Loucy (cell line): ENCODE measurements at regions not wholly inside any gene's neighbourhood (a gene's known extent, or its start where the extent isn't known, plus 50 kb on each side); places are given as distances from the start of the nearest gene placed in this dataset.
"Not testable (repeated sequence)": the region's sequence is repeated elsewhere in the genome, so short reads cannot be mapped to it uniquely, and the experiment has no call there.

Source experiments
- H2AFZ ChIP-seq: fragments of 200-600 bp; sonication (generic); 2 replicates; pipeline ENCODE4 v1.6.0; 2016; ENCODE audit warnings: antibody characterized with exemption, mild to moderate bottlenecking, low read length, moderate library complexity
- H3F3A ChIP-seq: fragments of 200-600 bp; 2 replicates; pipeline ENCODE4 v1.6.0; 2016; ENCODE audit warnings: antibody characterized with exemption, low read depth, mild to moderate bottlenecking
- H3K27me3 ChIP-seq: fragments of 200-600 bp; sonication (generic); 2 replicates; pipeline ENCODE4 v1.6.1; 2014; ENCODE audit warnings: low read length, mild to moderate bottlenecking; ENCODE audit not compliant: insufficient read depth, poor library complexity, severe bottlenecking
- H3K36me3 ChIP-seq: fragments of 200-600 bp; sonication (generic); 2 replicates; pipeline ENCODE4 v1.6.1; 2016; ENCODE audit warnings: low read length; ENCODE audit not compliant: insufficient read depth
- H3K4me1 ChIP-seq: fragments of 200-600 bp; sonication (generic); 2 replicates; pipeline ENCODE4 v1.5.1; 2014; ENCODE audit warnings: low read length, mild to moderate bottlenecking; ENCODE audit not compliant: insufficient read depth, poor library complexity, severe bottlenecking
- H3K4me2 ChIP-seq: fragments of 200-600 bp; sonication (generic); 2 replicates; pipeline ENCODE4 v1.6.0; 2014; ENCODE audit warnings: antibody characterized with exemption, low read length, low read depth, mild to moderate bottlenecking; ENCODE audit not compliant: poor library complexity, severe bottlenecking
- H3K4me3 ChIP-seq: fragments of 200-600 bp; sonication (generic); 2 replicates; pipeline ENCODE4 v1.5.1; 2014; ENCODE audit warnings: low read length, mild to moderate bottlenecking, mixed read lengths; ENCODE audit not compliant: poor library complexity, severe bottlenecking
- H3K79me2 ChIP-seq: fragments of 200-600 bp; sonication (generic); 2 replicates; pipeline ENCODE4 v1.6.1; 2014; ENCODE audit warnings: low read length; ENCODE audit not compliant: insufficient read depth
- H3K9ac ChIP-seq: fragments of 200-600 bp; sonication (generic); 2 replicates; pipeline ENCODE4 v1.6.0; 2014; ENCODE audit warnings: mild to moderate bottlenecking, low read depth, low read length, moderate library complexity; ENCODE audit not compliant: poor library complexity, severe bottlenecking
- H3K9me2 ChIP-seq: fragments of 200-600 bp; sonication (generic); replicated peaks from 2 replicates; pipeline ENCODE4 v1.6.1; 2016; ENCODE audit warnings: low read depth, low read length, mixed read lengths
- H3K9me3 ChIP-seq: fragments of 200-600 bp; sonication (generic); 2 replicates; pipeline ENCODE4 v1.6.1; 2014; ENCODE audit warnings: mild to moderate bottlenecking, antibody characterized with exemption, low read length, low read depth; ENCODE audit not compliant: insufficient read depth
- H4K20me1 ChIP-seq: fragments of 200-600 bp; sonication (generic); 2 replicates; pipeline ENCODE4 v1.6.0; 2014; ENCODE audit warnings: antibody characterized with exemption, low read length, mild to moderate bottlenecking; ENCODE audit not compliant: insufficient read depth, poor library complexity, severe bottlenecking
- EZH2phosphoT487 ChIP-seq: fragments of 200-600 bp; IDR thresholded peaks from 2 replicates; pipeline ENCODE4 v1.6.1; 2018; ENCODE audit warnings: antibody characterized with exemption, mild to moderate bottlenecking, moderate library complexity, borderline replicate concordance
- TF ChIP-seq, protein P1 (sequence below): fragments of 200-600 bp; sonication (generic); conservative IDR thresholded peaks from 2 replicates; pipeline ENCODE4 v1.5.1; 2014; ENCODE audit warnings: mild to moderate bottlenecking, antibody characterized with exemption, low read length

DNA sequence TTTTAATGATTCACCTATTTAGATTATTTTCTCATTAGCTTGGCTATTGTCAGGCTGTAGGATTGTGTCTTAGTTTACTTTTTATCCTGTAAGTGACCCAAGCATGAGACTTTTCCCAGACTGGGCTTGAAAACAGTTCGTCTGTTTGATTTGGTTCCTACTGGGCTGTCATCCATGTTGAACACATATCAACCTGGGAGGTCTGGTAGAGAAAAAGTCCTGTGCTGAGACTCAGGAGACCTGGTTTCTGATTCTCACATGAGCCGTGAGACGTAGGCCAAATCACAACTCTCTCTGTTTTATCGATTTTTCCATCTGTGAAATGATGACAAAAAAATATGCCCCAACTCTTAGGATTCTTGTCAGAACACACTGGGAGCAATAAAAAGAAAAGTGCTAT lies 98.8 kb upstream of the GALNT15 start:
- Histone ChIP-seq H3K9me2 (0 out of 2 replicates have a peak, but pooled peaks cover 5% of the 10 kb centered on the region), H3K9ac (no peak overlapping the region), H2AFZ (no peak overlapping the region), H3K4me3 (no peak overlapping the region), H3K36me3 (no peaks in the 10 kb centered on the region), H3K4me2 (no peak overlapping the region), H3K27me3 (no peaks in the 10 kb centered on the region), H3K79me2 (no peaks in the 10 kb centered on the region), H3K9me3 (no peaks in the 10 kb centered on the region), H3K4me1 (no peaks in the 10 kb centered on the region), H4K20me1 (no peaks in the 10 kb centered on the region), H3F3A (no peaks in the 10 kb centered on the region)
- TF ChIP-seq EZH2phosphoT487 = no peak
- TF ChIP-seq, protein P1, sequence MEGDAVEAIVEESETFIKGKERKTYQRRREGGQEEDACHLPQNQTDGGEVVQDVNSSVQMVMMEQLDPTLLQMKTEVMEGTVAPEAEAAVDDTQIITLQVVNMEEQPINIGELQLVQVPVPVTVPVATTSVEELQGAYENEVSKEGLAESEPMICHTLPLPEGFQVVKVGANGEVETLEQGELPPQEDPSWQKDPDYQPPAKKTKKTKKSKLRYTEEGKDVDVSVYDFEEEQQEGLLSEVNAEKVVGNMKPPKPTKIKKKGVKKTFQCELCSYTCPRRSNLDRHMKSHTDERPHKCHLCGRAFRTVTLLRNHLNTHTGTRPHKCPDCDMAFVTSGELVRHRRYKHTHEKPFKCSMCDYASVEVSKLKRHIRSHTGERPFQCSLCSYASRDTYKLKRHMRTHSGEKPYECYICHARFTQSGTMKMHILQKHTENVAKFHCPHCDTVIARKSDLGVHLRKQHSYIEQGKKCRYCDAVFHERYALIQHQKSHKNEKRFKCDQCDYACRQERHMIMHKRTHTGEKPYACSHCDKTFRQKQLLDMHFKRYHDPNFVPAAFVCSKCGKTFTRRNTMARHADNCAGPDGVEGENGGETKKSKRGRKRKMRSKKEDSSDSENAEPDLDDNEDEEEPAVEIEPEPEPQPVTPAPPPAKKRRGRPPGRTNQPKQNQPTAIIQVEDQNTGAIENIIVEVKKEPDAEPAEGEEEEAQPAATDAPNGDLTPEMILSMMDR = no peak

DNA sequence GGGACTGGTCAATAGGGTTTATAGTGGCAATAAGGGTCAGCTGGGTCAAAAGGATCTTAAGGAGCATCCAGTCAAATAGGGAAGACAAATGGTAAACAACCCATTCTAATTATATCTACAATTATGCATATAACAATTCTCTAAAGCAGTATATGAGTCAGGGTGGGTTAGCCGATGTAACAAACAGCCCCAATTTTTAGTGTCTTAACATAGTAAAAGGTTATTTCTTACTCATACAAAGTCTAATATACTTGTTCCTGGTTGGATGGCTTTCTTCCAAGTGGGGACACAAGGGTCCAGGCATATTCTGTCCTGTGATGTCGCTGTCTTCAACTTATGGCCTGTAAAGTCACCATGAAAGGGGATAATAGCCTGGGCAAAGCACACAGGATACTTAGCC lies 97.9 kb upstream of the GALNT15 start:
- no peaks in the 10 kb centered on the region for H4K20me1 ChIP-seq
- H3F3A ChIP-seq = no peaks in the 10 kb centered on the region
- H3K9me2 ChIP-seq = 0 out of 2 replicates have a peak, but pooled peaks cover 5% of the 10 kb centered on the region
- no peak overlapping the region for H3K4me3 ChIP-seq
- TF ChIP-seq, protein P1 = no peak
- TF ChIP-seq EZH2phosphoT487 = no peak
- H2AFZ ChIP-seq = no peak overlapping the region
- H3K36me3 ChIP-seq = no peaks in the 10 kb centered on the region
- peaks cover 7% of the 10 kb centered on the region; the same call in 1 of the 2 replicates for H3K9me3 ChIP-seq
- H3K27me3 ChIP-seq = no peaks in the 10 kb centered on the region
- no peaks in the 10 kb centered on the region for H3K4me1 ChIP-seq
- H3K79me2 ChIP-seq = no peaks in the 10 kb centered on the region
- H3K4me2 ChIP-seq = no peak overlapping the region
- H3K9ac ChIP-seq = no peak overlapping the region

DNA sequence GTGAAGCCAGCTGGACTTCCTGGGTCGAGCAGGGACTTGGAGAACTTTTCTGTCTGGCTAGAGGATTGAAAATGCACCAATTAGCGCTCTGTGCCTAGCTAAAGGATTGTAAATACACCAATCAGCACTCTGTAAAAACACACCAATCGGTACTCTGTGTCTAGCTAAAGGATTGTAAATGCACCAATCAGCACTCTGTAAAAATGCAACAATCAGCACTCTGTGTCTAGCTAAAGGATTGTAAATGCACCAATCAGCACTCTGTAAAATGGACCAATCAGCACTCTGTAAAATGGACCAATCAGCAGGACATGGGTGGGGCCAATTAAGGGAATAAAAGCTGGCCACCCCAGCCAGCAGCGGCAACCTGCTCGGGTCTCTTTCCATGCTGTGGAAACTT lies 97.3 kb upstream of the GALNT15 start:
- not testable (repeated sequence) for H3F3A ChIP-seq, H3K27me3 ChIP-seq, H3K4me3 ChIP-seq, H3K9me2 ChIP-seq, H2AFZ ChIP-seq, H3K4me1 ChIP-seq, H3K4me2 ChIP-seq, H3K9ac ChIP-seq, H3K36me3 ChIP-seq, H3K79me2 ChIP-seq, H4K20me1 ChIP-seq
- peaks cover 12% of the 10 kb centered on the region; the same call in 1 of the 2 replicates for H3K9me3 ChIP-seq

DNA sequence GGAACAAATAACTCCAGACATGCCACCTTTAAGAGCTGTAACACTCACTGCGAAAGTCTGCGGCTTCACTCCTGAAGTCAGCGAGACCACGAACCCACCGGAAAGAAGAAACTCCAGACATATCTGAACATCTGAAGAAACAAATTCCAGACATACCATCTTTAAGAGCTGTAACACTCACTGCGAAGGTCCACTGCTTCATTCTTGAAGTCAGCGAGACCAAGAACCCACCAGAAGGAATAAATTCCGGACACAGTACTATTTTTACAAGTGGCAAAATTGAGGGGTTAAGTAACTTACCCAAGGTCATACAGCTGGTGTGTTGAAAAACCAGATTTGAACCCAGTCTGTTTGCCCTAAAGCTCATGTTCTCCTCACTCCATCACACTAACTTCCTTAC lies 96.8 kb upstream of the GALNT15 start:
- not testable (repeated sequence) for H3K36me3 ChIP-seq, H3K4me3 ChIP-seq, H3F3A ChIP-seq

More for the DNA sequence above, 96.8 kb upstream of the GALNT15 start:
- peaks cover 12% of the 10 kb centered on the region; the same call in 1 of the 2 replicates for H3K9me3 ChIP-seq
- H3K9ac ChIP-seq, H3K4me1 ChIP-seq, H3K9me2 ChIP-seq, H4K20me1 ChIP-seq, H3K4me2 ChIP-seq, H3K79me2 ChIP-seq, H3K27me3 ChIP-seq, H2AFZ ChIP-seq: not testable (repeated sequence)
